HEK293 (cell line): ENCODE measurements at regions not wholly inside any gene's neighbourhood (a gene's known extent, or its start where the extent isn't known, plus 50 kb on each side); places are given as distances from the start of the nearest gene placed in this dataset.

Source experiments
- CTCF ChIA-PET: fragments of 350-600 bp; formaldehyde crosslinking; extraction: SDS; loops from one replicate; lab custom pipeline; 2021; ENCODE audit warnings: antibody characterized with exemption; lab: Yijun Ruan, JAX
- POLR2A ChIA-PET: fragments of 300-600 bp; formaldehyde crosslinking; extraction: SDS; loops from one replicate; lab custom pipeline; 2020; ENCODE audit warnings: antibody characterized with exemption, inconsistent platforms; lab: Yijun Ruan, JAX
- H3K27ac ChIP-seq: fragments of 200-500 bp; sonication (Bioruptor generic); 2 replicates; pipeline ENCODE4 v1.5.1; 2014; ENCODE audit warnings: low read depth, low read length, control low read depth, inconsistent platforms; ENCODE audit errors: extremely low read depth
- H3K36me3 ChIP-seq, 2 experiments: fragments of 200-500 bp in 1 of 2; sonication (Bioruptor generic) in 1 of 2; 1 replicate in 1 of 2; 2 replicates in 1 of 2; pipeline ENCODE4 v1.5.1; 2014 to 2017; ENCODE audit warnings: inconsistent platforms in 2 of 2, low read length in 2 of 2; ENCODE audit not compliant: control insufficient read depth in 2 of 2, insufficient read depth in 1 of 2
- H3K4me1 ChIP-seq: fragments of 200-500 bp; sonication (Bioruptor generic); 2 replicates; pipeline ENCODE4 v1.5.1; 2014; ENCODE audit warnings: mild to moderate bottlenecking, low read length, inconsistent platforms; ENCODE audit not compliant: control insufficient read depth, insufficient read depth
- H3K4me3 ChIP-seq: 2 replicates; pipeline ENCODE4 v1.5.1; 2011; ENCODE audit warnings: low read depth, mild to moderate bottlenecking, control low read depth, low read length, moderate library complexity
- H3K9me3 ChIP-seq: fragments of 200-500 bp; sonication (Bioruptor generic); 2 replicates; pipeline ENCODE4 v1.5.1; 2014; ENCODE audit warnings: low read depth, low read length, inconsistent platforms; ENCODE audit not compliant: control insufficient read depth, insufficient read depth
- GFI1B ChIP-seq: fragments of 450-650 bp; formaldehyde crosslinking; IDR thresholded peaks from 2 replicates; pipeline ENCODE4 v1.5.1; 2016; ENCODE audit warnings: missing biosample characterization, missing genetic modification characterization
- HOXD13 ChIP-seq: sonication (generic); formaldehyde crosslinking; IDR thresholded peaks from 2 replicates; pipeline ENCODE4 v1.8.0; 2022; ENCODE audit warnings: missing genetic modification reagents, borderline replicate concordance
- MZF1 ChIP-seq: fragments of 450-650 bp; formaldehyde crosslinking; IDR thresholded peaks from 2 replicates; pipeline ENCODE4 v1.5.1; 2017; ENCODE audit warnings: missing biosample characterization, missing genetic modification characterization, borderline replicate concordance
- PRDM1 ChIP-seq: fragments of 450-650 bp; formaldehyde crosslinking; IDR thresholded peaks from 2 replicates; pipeline ENCODE4; 2016; ENCODE audit warnings: missing biosample characterization, missing genetic modification characterization
- YY1 ChIP-seq: fragments of 450-650 bp; formaldehyde crosslinking; IDR thresholded peaks from 2 replicates; pipeline ENCODE4 v1.5.1; 2018; ENCODE audit warnings: missing biosample characterization, missing genetic modification characterization
- ZBTB10 ChIP-seq: fragments of 450-650 bp; formaldehyde crosslinking; IDR thresholded peaks from 2 replicates; pipeline ENCODE4 v1.5.1; 2016; ENCODE audit warnings: missing biosample characterization, missing genetic modification characterization
- ZBTB48 ChIP-seq: fragments of 450-650 bp; formaldehyde crosslinking; IDR thresholded peaks from 2 replicates; pipeline ENCODE4 v1.5.1; 2016; ENCODE audit warnings: missing biosample characterization, missing genetic modification characterization
- ZBTB49 ChIP-seq: fragments of 450-650 bp; formaldehyde crosslinking; IDR thresholded peaks from 2 replicates; pipeline ENCODE4 v1.5.1; 2016; ENCODE audit warnings: missing biosample characterization, missing genetic modification characterization, low read depth
- ZBTB7A ChIP-seq: fragments of 450-650 bp; formaldehyde crosslinking; IDR thresholded peaks from 2 replicates; pipeline ENCODE4 v1.5.1; 2016; ENCODE audit warnings: low read depth, missing biosample characterization, missing genetic modification characterization
- ZEB2 ChIP-seq: fragments of 450-650 bp; formaldehyde crosslinking; IDR thresholded peaks from 2 replicates; pipeline ENCODE4 v1.5.1; 2016; ENCODE audit warnings: missing biosample characterization, missing genetic modification characterization
- ZFP69B ChIP-seq: fragments of 450-650 bp; formaldehyde crosslinking; IDR thresholded peaks from 2 replicates; pipeline ENCODE4 v1.5.1; 2016; ENCODE audit warnings: missing biosample characterization, missing genetic modification characterization
- ZNF10 ChIP-seq: fragments of 450-650 bp; formaldehyde crosslinking; IDR thresholded peaks from 2 replicates; pipeline ENCODE4 v1.5.1; 2017; ENCODE audit warnings: missing biosample characterization, missing genetic modification characterization
- ZNF114 ChIP-seq: fragments of 450-650 bp; formaldehyde crosslinking; IDR thresholded peaks from 2 replicates; pipeline ENCODE4 v1.5.0; 2017; ENCODE audit warnings: missing biosample characterization, missing genetic modification characterization
- ZNF174 ChIP-seq: fragments of 450-650 bp; formaldehyde crosslinking; IDR thresholded peaks from 2 replicates; pipeline ENCODE4 v1.5.0; 2017; ENCODE audit warnings: missing biosample characterization, mild to moderate bottlenecking, missing genetic modification characterization
- ZNF221 ChIP-seq: fragments of 450-650 bp; formaldehyde crosslinking; IDR thresholded peaks from 2 replicates; pipeline ENCODE4 v1.5.1; 2017; ENCODE audit warnings: missing biosample characterization, missing genetic modification characterization, borderline replicate concordance
- ZNF248 ChIP-seq: fragments of 450-650 bp; formaldehyde crosslinking; IDR thresholded peaks from 2 replicates; pipeline ENCODE4 v1.5.1; 2017; ENCODE audit warnings: missing biosample characterization, missing genetic modification characterization
- ZNF266 ChIP-seq: fragments of 450-650 bp; formaldehyde crosslinking; IDR thresholded peaks from 2 replicates; pipeline ENCODE4 v1.5.1; 2016; ENCODE audit warnings: missing biosample characterization, missing genetic modification characterization, low read depth
- ZNF311 ChIP-seq: fragments of 450-650 bp; formaldehyde crosslinking; IDR thresholded peaks from 2 replicates; pipeline ENCODE4 v1.5.1; 2017; ENCODE audit warnings: missing biosample characterization, missing genetic modification characterization, borderline replicate concordance
- ZNF391 ChIP-seq: fragments of 450-650 bp; formaldehyde crosslinking; IDR thresholded peaks from 2 replicates; pipeline ENCODE4 v1.5.1; 2016; ENCODE audit warnings: low read depth, missing biosample characterization, missing genetic modification characterization, borderline replicate concordance
- ZNF514 ChIP-seq: fragments of 450-650 bp; formaldehyde crosslinking; IDR thresholded peaks from 2 replicates; pipeline ENCODE4 v1.5.1; 2016; ENCODE audit warnings: missing biosample characterization, missing genetic modification characterization
- ZNF544 ChIP-seq: fragments of 450-650 bp; formaldehyde crosslinking; IDR thresholded peaks from 2 replicates; pipeline ENCODE4 v1.5.0; 2017; ENCODE audit warnings: missing biosample characterization, missing genetic modification characterization
- ZNF558 ChIP-seq: fragments of 450-650 bp; formaldehyde crosslinking; IDR thresholded peaks from 2 replicates; pipeline ENCODE4 v1.5.1; 2016; ENCODE audit warnings: missing biosample characterization, missing genetic modification characterization
- ZNF560 ChIP-seq: fragments of 450-650 bp; formaldehyde crosslinking; IDR thresholded peaks from 2 replicates; pipeline ENCODE4 v1.5.1; 2017; ENCODE audit warnings: missing biosample characterization, missing genetic modification characterization, borderline replicate concordance
- ZNF626 ChIP-seq: fragments of 450-650 bp; sonication (Bioruptor Pico); formaldehyde crosslinking; IDR thresholded peaks from 2 replicates; pipeline ENCODE4 v1.5.1; 2018; ENCODE audit warnings: missing biosample characterization, missing genetic modification characterization, inconsistent platforms
- ZNF639 ChIP-seq: fragments of 450-650 bp; formaldehyde crosslinking; IDR thresholded peaks from 2 replicates; pipeline ENCODE4 v1.5.1; 2016; ENCODE audit warnings: missing biosample characterization, missing genetic modification characterization
- ZNF692 ChIP-seq: fragments of 450-650 bp; formaldehyde crosslinking; IDR thresholded peaks from 2 replicates; pipeline ENCODE4 v1.5.1; 2016; ENCODE audit warnings: missing biosample characterization, missing genetic modification characterization
- ZNF701 ChIP-seq: fragments of 450-650 bp; formaldehyde crosslinking; IDR thresholded peaks from 2 replicates; pipeline ENCODE4 v1.5.1; 2016; ENCODE audit warnings: missing biosample characterization, missing genetic modification characterization
- ZNF747 ChIP-seq: fragments of 450-650 bp; formaldehyde crosslinking; IDR thresholded peaks from 2 replicates; pipeline ENCODE4 v1.5.1; 2016; ENCODE audit warnings: missing biosample characterization, missing genetic modification characterization
- ZNF768 ChIP-seq: fragments of 450-650 bp; formaldehyde crosslinking; IDR thresholded peaks from 2 replicates; pipeline ENCODE4 v1.5.1; 2018; ENCODE audit warnings: missing biosample characterization, mild to moderate bottlenecking, missing genetic modification characterization
- ZSCAN30 ChIP-seq: fragments of 450-650 bp; IDR thresholded peaks from 2 replicates; pipeline ENCODE4 v1.5.1; 2018; ENCODE audit warnings: missing biosample characterization, mild to moderate bottlenecking, missing genetic modification characterization, moderate library complexity

DNA sequence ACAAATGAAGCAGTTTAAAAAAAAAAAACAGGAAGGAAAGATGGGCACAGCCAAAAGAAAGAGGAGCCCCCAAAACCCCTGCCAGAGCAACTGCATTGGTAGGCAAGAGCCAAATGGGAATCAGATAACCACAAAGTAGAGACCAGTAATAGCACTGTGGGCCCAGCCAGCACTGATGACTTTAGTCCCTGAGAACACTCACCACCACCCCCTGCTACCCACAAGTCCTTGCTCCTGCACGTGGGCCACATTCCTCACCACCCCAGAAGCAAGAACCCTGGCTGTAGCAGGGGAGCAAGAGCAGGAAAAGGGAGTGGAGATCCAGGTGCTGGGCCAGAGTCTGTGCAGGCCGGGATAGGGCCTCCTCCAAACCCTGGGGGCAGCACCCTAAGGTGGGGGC lies 86.1 kb downstream of the RRAGC start:
- ChIA-PET CTCF (no interaction called here), POLR2A (no interaction called here)
- H3K27ac ChIP-seq, result no peak overlapping the region
- H3K36me3 ChIP-seq, result no peaks in the 10 kb centered on the region
- H3K4me1 ChIP-seq, result peaks cover 5% of the 10 kb centered on the region; the same call in 1 of the 2 replicates
- H3K9me3 ChIP-seq, result no peaks in the 10 kb centered on the region
- TF ChIP-seq ZNF626 (no peak), YY1 (tag by site-specific recombination) (no peak), ZNF692 (peak; percentile 72), ZNF639 (tag by site-specific recombination) (no peak), MZF1 (tag by site-specific recombination) (no peak), ZEB2 (no peak), ZNF514 (no peak), ZNF747 (tag by site-specific recombination) (no peak), ZNF248 (tag by site-specific recombination) (no peak), ZBTB7A (tag by site-specific recombination) (no peak), ZBTB48 (tag by site-specific recombination) (no peak), GFI1B (no peak), ZFP69B (tag by site-specific recombination) (peak; percentile 62; the same call in 1 of the 2 replicates), ZNF114 (no peak), PRDM1 (tag by site-specific recombination) (no peak)
- TF ChIP-seq, all 188 proteins: peak for 2
- no peak overlapping the region for H3K4me3 ChIP-seq

- Histone ChIP-seq H3K27ac (no peak overlapping the region), H3K4me3 (no peak overlapping the region), H3K9me3 (no peaks in the 10 kb centered on the region), H3K36me3 (no peaks in the 10 kb centered on the region), H3K4me1 (peaks cover 5% of the 10 kb centered on the region; the same call in 1 of the 2 replicates)
- ChIA-PET POLR2A (no interaction called here), CTCF (no interaction called here)
- no peak for TF ChIP-seq ZBTB10 (tag by site-specific recombination)
- no peak for TF ChIP-seq HOXD13 (CRISPR knock-in tag)
- TF ChIP-seq ZNF747 (tag by site-specific recombination), result no peak
- TF ChIP-seq GFI1B, result no peak
- TF ChIP-seq ZNF544 (tag by site-specific recombination), result no peak
- TF ChIP-seq ZNF560 (tag by site-specific recombination), result no peak
- TF ChIP-seq ZNF311 (tag by site-specific recombination), result no peak
- no peak for TF ChIP-seq ZNF174
- no peak for TF ChIP-seq ZNF221 (tag by site-specific recombination)
- TF ChIP-seq ZNF768 (tag by site-specific recombination), result peak; percentile 26; the same call in 1 of the 2 replicates
- no peak; the same call in 1 of the 2 replicates for TF ChIP-seq ZEB2
- no peak for TF ChIP-seq ZNF391 (tag by site-specific recombination)
- no peak for TF ChIP-seq ZNF558 (tag by site-specific recombination)
- no peak for TF ChIP-seq ZBTB49 (tag by site-specific recombination)
- TF ChIP-seq ZNF701, result no peak
- no peak for TF ChIP-seq ZNF514
- no peak for TF ChIP-seq ZNF266
- no peak for TF ChIP-seq ZNF10 (tag by site-specific recombination)
- no peak for TF ChIP-seq ZSCAN30 (tag by site-specific recombination)
Measured at GRCh38 chr1:38772953-38773352, 86.6 kb downstream of the RRAGC start.
